ENCODE measurements at regions not wholly inside any gene's neighbourhood (a gene's known extent, or its start where the extent isn't known, plus 50 kb on each side); places are given as distances from the start of the nearest gene placed in this dataset.

GRCh38 chr1:82273816-82274215 is 473.1 kb downstream of the ADGRL2 start:
- no peak for TF ChIP-seq POLR2AphosphoS5 (IDR thresholded peaks at IDR 0.05; ENCODE audit: low read depth, low read length)
- TF ChIP-seq POLR2A (IDR thresholded peaks at IDR 0.05; ENCODE audit: low read depth, low read length): no peak
